Peyer's patch (tissue), 4 donors: ENCODE measurements at regions not wholly inside any gene's neighbourhood (a gene's known extent, or its start where the extent isn't known, plus 50 kb on each side); places are given as distances from the start of the nearest gene placed in this dataset.

Experiments
- POLR2A ChIP-seq, 2 donors: fragments of 450-650 bp; IDR thresholded peaks; one replicate each; pipeline ENCODE4 v1.5.1; 2017; ENCODE audit warnings: antibody characterized with exemption in 2 of 2, mild to moderate bottlenecking in 2 of 2, moderate library complexity in 2 of 2
- TF ChIP-seq, protein P1 (sequence below), 6 experiments: fragments of 450-650 bp in 4 of 6; fragments of 200-600 bp in 2 of 6; sonication (generic) in 1 of 6; IDR thresholded peaks; one replicate each; pipeline ENCODE4 v1.5.1; 2017 to 2019; ENCODE audit warnings: antibody characterized with exemption in 6 of 6, mild to moderate bottlenecking in 3 of 6, moderate library complexity in 1 of 6

DNA sequence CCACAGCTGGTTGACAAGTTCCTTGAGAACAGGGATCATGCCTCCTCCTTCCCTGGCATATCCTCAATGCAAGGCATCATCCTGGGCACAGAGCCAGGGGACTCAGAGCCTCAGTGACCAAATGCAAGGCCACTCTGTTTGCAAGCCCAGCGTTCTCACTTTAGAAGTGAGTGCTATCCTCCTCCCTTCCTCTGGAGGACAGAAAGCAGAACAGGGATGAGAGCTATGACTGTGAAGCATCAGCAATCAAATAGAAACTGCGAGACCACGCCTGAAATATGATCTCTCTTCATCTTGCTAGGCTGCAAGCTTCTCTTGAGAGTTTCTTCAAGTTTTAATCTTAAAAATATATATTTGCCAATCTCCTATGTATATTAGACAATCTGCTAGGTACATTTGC is 119.8 kb downstream of the LRATD1 start:
- TF ChIP-seq, protein P1, sequence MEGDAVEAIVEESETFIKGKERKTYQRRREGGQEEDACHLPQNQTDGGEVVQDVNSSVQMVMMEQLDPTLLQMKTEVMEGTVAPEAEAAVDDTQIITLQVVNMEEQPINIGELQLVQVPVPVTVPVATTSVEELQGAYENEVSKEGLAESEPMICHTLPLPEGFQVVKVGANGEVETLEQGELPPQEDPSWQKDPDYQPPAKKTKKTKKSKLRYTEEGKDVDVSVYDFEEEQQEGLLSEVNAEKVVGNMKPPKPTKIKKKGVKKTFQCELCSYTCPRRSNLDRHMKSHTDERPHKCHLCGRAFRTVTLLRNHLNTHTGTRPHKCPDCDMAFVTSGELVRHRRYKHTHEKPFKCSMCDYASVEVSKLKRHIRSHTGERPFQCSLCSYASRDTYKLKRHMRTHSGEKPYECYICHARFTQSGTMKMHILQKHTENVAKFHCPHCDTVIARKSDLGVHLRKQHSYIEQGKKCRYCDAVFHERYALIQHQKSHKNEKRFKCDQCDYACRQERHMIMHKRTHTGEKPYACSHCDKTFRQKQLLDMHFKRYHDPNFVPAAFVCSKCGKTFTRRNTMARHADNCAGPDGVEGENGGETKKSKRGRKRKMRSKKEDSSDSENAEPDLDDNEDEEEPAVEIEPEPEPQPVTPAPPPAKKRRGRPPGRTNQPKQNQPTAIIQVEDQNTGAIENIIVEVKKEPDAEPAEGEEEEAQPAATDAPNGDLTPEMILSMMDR (IDR thresholded peaks at IDR 0.05) = no peak
- TF ChIP-seq POLR2A (IDR thresholded peaks at IDR 0.05) = no peak
